Amniotic epithelial cell (primary cell): ENCODE measurements at regions not wholly inside any gene's neighbourhood (a gene's known extent, or its start where the extent isn't known, plus 50 kb on each side); places are given as distances from the start of the nearest gene placed in this dataset.
"Not testable (repeated sequence)": the region's sequence is repeated elsewhere in the genome, so short reads cannot be mapped to it uniquely, and the experiment has no call there.

Experiments used
- DNase-seq: peaks from one replicate; pipeline ENCODE4 v3.0.0-alpha.2; 2010; ENCODE audit warnings: low read depth

GRCh38 chr13:33554919-33555791, 262.8 kb upstream of the RFC3 start:
- no peak for DNase-seq

DNA sequence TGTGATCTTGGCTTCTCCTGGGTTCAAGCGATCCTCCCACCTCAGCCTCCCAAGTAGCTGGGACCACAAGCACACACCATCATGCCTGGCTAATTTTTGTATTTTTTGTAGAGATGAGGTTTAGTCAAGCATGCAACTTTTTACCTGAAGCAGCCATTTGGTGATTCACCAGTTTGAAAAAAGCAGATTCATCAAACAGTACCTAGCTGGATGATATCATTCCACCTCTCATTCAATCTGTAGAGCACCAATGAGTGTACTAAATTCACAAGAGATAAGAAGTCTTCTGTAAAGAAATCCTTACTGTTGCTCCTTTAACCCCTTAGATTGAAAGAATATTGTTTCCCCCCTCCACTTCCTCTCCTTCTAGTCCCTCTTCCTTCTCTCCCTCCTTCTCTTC, 261.1 kb upstream of the RFC3 start:
- no peak for DNase-seq

DNA sequence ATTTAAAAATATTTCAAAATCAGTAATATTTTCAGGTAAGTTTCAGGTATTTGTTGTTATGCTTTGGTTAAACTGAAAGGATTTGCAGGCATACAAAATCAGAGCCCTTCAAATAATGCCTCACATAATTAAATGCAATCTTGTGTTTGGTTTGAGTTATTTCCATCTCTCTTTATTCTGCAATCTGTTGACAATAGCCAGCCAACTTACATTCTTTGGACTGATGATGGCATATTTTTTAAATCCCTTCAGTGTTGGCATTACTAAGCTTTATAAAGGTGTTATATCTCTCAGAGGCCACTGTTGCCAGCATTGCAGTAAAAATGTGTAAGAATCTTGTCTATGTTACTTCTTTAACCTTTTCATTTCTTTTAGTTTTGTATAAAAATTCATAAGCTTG, 257.2 kb upstream of the RFC3 start:
- DNase-seq = peak; percentile 9

DNA sequence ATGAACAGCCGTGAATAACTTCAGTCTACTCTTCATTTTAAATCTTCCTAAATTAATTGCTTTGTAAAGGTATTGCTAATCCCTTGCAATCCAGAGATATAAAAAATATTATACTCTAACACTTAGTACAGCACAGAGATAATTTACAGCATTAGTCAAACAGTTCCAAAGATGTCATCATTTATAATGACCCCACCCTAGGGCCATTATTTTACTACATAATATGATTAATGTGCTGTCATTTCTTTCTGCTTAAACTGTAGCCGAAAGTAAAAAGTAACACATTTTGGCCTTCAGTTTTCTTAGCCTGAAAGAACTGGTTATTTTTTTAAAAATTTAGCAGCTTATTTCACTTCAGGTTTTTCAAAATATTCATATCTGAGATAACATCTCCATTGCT, 256.3 kb upstream of the RFC3 start:
- no peak for DNase-seq

- no peak for DNase-seq
These were observed 246.3 kb upstream of the RFC3 start for GRCh38 chr13:33571618-33572017.

DNA sequence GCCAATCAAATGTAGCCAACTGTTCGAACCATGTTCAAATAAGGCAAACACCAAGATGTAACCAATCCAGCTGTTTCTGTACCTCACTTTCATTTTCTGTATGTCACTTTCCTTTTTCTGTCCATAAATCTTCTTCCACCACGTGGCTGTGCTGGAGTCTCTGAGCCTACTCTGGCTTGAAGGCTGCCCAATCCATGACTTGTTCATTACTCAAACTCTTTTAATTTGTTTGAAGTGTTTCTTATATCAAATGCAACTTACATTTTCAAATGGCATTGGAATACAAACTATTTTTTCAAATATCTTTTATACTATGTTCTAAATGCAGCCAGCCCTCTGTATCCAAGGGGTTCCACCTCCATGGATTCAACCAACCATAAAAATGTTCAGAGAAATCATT, 245.6 kb upstream of the RFC3 start:
- DNase-seq = not testable (repeated sequence)

- DNase-seq = no peak
These were observed 242.6 kb upstream of the RFC3 start for GRCh38 chr13:33575378-33575777.

- peak; percentile 47 for DNase-seq
These were observed 240.9 kb upstream of the RFC3 start for GRCh38 chr13:33577007-33577406.

DNA sequence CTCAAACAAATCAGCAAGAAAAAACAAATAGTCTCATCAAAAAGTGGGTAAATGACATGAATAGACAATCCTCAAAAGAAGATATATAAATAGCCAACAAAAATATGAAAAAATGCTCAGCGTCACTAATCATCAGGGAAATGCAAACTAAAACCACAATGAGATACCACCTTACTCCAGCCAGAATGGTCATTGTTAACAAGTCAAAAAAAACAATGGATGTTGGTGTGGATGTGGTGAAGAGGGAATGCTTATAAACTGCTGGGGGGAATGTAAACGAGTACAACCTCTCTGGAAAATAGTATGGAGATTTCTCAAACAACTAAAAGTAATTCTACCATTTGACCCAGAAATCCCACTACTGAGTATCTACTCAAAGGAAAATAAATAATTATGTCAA, 239.2 kb upstream of the RFC3 start:
- no peak for DNase-seq

GRCh38 chr13:33582121-33582520, 235.8 kb upstream of the RFC3 start:
- DNase-seq = peak; percentile 3

- DNase-seq = no peak
These were observed 234.6 kb upstream of the RFC3 start for GRCh38 chr13:33583398-33583797.

- no peak for DNase-seq
These were observed 227.0 kb upstream of the RFC3 start for GRCh38 chr13:33590936-33591335.

GRCh38 chr13:33606692-33607091, 211.3 kb upstream of the RFC3 start:
- peak; percentile 55 for DNase-seq

- no peak for DNase-seq
These were observed 207.4 kb upstream of the RFC3 start for GRCh38 chr13:33610438-33611120.

- DNase-seq = peak; percentile 51
These were observed 206.7 kb upstream of the RFC3 start for GRCh38 chr13:33611121-33611805.

DNA sequence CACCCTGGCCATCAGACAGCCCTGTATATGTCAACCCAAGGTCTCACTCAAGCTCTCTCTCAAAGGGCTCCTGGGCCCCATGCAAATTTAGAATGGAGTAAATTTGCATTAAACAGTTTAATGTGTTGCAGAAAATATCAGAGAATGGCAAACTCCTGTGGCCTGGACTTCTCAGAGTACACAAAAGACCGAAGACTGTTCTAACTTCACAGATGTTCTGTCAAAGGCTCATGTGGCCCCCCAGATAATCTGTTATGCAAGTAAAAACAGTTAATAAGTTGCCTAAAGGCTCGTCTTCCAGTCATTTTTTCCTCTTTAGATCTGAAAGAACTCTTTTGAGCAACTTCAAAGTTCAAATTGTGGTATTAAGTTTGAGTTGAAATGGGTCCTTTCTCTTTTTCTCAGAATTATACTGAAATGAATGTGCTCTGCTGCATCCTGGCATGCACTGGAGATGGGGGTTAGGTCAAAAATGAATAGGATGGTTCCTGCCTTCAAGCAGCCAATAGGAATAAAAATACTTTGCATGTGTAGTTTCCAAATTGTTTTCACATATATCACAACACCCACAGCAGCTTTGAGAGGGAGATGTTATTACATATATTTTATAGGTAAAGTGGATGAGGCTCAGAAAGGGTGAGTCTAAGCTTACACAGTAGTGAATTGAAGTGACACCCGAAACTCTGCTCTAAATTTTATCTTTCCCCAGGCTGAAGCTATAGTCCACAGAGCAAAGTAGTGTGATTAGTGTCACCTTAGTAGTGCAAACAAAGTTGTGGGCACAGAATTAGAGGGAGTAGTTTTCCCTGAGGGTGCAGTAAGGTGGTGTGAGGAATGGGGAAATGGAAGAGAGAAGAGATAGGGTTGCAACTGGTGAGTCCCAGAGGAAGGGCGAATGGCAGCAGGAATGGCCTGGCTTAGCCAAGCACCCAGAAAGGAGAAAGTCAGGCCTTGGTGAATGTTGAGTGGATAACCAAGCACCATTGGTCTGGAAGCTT, 205.0 kb upstream of the RFC3 start:
- no peak for DNase-seq

- no peak for DNase-seq
These were observed 202.5 kb upstream of the RFC3 start for GRCh38 chr13:33615436-33615835.

DNA sequence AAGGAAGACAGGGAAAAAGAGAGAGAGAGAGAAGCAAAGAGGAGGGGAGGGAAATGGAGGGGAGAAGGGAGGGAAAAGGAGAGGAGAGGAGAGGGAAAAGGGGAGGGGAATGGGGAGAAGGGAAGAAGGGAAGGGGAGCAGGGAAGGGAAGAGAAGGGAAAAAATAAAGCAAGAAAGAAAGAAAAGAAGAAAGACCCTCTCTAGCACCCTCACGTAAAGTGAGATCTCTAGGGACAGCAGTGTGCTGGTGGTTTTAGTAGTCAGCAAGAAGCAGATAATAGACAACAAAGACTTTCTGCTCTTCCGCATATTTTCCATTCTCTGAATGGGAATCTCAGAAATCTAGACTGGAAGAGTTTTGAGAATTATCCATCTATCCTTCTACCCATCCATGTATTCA, 201.8 kb upstream of the RFC3 start:
- no peak for DNase-seq

DNA sequence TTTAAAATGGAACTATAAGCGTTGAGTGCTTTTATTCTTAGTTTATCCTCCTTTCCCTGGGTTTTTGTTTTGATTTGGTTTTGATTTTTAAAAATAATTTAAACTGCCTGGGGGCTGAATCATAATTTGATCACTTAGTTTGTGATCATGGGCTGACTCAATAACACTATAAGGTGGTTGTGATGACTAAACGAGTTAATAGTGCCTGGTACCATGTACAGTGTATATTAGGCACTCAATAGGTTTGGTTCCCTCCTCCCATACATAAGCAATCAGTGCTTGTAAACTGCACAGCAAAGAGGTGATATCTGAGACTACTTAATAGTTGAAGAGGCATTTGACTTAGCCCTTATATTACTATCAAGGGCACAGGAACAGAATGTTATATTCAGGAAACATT, 200.9 kb upstream of the RFC3 start:
- no peak for DNase-seq

- DNase-seq = no peak
These were observed 193.7 kb upstream of the RFC3 start for GRCh38 chr13:33624253-33624652.

GRCh38 chr13:33624740-33625139, 193.2 kb upstream of the RFC3 start:
- no peak for DNase-seq

- no peak for DNase-seq
These were observed 191.5 kb upstream of the RFC3 start for GRCh38 chr13:33626407-33626806.
